ENCODE measurements at regions not wholly inside any gene's neighbourhood (a gene's known extent, or its start where the extent isn't known, plus 50 kb on each side); places are given as distances from the start of the nearest gene placed in this dataset.
A peak's percentile ranks its signal among the peaks of the same experiment; 100 is the strongest.

DNA sequence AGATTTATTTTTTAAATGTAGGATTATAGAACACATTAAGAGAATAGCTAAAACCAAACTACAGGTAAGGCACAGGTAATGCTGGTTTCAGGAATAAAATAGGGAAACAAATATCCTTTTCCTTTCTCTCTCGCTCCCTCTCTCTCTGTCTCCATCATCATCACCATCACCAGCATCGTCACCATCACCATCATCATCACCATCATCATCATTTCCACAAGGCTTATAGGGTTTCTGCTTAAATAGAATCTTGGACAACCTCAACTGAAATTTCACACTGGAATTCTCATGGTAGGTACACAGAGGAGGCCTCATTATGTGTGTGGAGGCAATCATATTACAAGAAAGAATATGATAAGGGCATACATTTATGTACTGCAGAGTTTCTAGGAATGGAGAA lies 823.6 kb downstream of the MAFB start:
- no peaks in the 10 kb centered on the region for H3K36me3 Mint-ChIP-seq (ENCODE audit: low read depth)
- H3K4me3 Mint-ChIP-seq = no peak overlapping the region
- H3K27ac Mint-ChIP-seq = no peak overlapping the region
- no peaks in the 10 kb centered on the region; the same call in 1 of the 2 replicates for H3K9me3 Mint-ChIP-seq
- TF ChIP-seq, protein P1, sequence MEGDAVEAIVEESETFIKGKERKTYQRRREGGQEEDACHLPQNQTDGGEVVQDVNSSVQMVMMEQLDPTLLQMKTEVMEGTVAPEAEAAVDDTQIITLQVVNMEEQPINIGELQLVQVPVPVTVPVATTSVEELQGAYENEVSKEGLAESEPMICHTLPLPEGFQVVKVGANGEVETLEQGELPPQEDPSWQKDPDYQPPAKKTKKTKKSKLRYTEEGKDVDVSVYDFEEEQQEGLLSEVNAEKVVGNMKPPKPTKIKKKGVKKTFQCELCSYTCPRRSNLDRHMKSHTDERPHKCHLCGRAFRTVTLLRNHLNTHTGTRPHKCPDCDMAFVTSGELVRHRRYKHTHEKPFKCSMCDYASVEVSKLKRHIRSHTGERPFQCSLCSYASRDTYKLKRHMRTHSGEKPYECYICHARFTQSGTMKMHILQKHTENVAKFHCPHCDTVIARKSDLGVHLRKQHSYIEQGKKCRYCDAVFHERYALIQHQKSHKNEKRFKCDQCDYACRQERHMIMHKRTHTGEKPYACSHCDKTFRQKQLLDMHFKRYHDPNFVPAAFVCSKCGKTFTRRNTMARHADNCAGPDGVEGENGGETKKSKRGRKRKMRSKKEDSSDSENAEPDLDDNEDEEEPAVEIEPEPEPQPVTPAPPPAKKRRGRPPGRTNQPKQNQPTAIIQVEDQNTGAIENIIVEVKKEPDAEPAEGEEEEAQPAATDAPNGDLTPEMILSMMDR (IDR thresholded peaks at IDR 0.05) = no peak
- no peaks in the 10 kb centered on the region for H3K4me1 Mint-ChIP-seq (ENCODE audit: low read depth)
- no peak for DNase-seq
- peaks cover 5% of the 10 kb centered on the region for H3K27me3 Mint-ChIP-seq (ENCODE audit: insufficient read depth)

DNA sequence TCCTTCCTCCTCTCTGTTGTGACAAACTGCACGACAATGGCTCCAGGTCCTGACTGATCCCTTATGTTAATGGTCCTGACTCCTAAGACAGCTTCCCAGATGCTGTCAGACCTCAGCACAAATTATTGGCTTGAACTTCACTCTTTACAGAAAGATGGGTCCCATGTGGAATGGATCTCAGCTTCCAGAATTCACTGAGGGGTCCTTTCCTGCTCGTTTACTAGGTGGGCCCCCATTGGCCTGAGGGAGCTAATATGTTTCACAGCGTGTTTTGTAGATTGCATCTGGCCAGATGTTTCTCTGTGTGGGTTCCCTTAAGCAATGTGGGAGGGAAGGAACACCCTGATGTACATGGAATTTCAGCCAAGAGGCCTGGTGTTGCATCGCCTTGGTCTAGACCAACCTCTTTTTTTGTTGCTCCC lies 826.6 kb downstream of the MAFB start:
- TF ChIP-seq, protein P1 (IDR thresholded peaks at IDR 0.05) = no peak
- Mint-ChIP-seq H3K4me3 (no peak overlapping the region), H3K27ac (no peak overlapping the region), H3K4me1 (ENCODE audit: low read depth) (no peaks in the 10 kb centered on the region), H3K9me3 (no peaks in the 10 kb centered on the region; the same call in 1 of the 2 replicates), H3K36me3 (ENCODE audit: low read depth) (no peaks in the 10 kb centered on the region), H3K27me3 (ENCODE audit: insufficient read depth) (peaks cover 5% of the 10 kb centered on the region)
- no peak for DNase-seq

DNA sequence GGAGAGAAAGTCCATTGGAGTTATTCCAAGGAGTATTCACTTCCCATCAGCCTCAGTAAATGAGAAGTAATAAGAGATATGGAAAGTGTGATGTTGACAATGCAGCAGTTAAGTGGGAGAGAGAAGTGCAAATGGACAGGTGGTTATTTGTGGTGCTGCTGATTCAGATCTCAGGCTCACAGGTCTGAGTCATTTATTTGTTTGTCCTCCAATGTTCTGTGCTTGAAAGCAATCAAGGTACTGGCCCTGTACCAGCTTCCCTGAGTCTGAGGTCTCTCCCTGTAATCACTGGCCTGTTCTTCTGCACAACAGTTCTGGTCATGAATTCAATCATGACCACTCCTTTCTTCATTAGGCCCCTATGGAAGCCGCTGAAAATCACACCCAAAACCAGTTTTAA lies 827.7 kb downstream of the MAFB start:
- no peak overlapping the region for H3K27ac Mint-ChIP-seq

DNA sequence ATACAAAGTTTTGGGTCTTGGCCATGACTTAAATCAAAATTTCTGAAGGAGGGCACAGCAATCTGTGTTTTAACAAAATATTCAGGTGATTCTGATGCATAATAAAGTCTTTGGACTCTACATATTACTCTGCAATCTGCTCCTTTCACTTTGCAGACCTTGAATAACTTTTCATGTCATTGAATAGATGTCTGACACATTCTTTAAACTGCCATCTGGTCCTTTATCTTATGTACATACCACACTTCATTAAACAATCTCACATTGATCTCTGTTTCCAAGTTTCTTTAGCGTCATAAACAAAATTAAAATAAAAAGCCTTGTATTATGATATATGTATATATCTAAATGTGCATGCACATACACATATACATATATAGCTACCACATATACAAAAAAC lies 831.2 kb downstream of the MAFB start:
- Mint-ChIP-seq H3K9me3 (no peaks in the 10 kb centered on the region; the same call in 1 of the 2 replicates), H3K27ac (no peak overlapping the region), H3K36me3 (ENCODE audit: low read depth) (no peaks in the 10 kb centered on the region), H3K4me3 (no peak overlapping the region), H3K4me1 (ENCODE audit: low read depth) (peaks cover 32% of the 10 kb centered on the region), H3K27me3 (ENCODE audit: insufficient read depth) (no peaks in the 10 kb centered on the region; the same call in 1 of the 2 replicates)
- DNase-seq = no peak
- TF ChIP-seq, protein P1 (IDR thresholded peaks at IDR 0.05) = no peak

More for the DNA sequence above, 827.7 kb downstream of the MAFB start:
- Mint-ChIP-seq H3K4me3 (no peak overlapping the region), H3K9me3 (no peaks in the 10 kb centered on the region; the same call in 1 of the 2 replicates), H3K27me3 (ENCODE audit: insufficient read depth) (peaks cover 5% of the 10 kb centered on the region), H3K4me1 (ENCODE audit: low read depth) (peaks cover 3% of the 10 kb centered on the region), H3K36me3 (ENCODE audit: low read depth) (no peaks in the 10 kb centered on the region)
- TF ChIP-seq, protein P1 (IDR thresholded peaks at IDR 0.05) = no peak
- no peak for DNase-seq

DNA sequence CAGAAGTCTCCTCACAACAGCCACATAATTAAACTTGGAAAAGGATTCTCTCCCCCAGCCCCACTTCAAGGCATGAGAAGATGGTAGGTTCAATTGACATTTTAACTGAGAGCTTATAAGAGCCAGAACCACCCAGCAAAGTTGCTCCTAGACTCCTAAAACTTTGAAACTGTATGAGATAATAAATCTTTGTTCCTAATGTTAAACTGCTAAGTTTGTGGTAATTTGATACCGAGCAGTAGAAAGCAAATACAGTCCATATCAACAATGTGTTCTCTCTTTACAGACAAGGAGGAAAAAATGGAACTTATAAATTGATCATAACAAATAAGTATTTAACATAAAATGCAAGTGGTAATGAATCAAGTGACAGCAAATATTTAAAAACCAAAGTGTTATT lies 831.8 kb downstream of the MAFB start:
- peaks cover 39% of the 10 kb centered on the region for H3K4me1 Mint-ChIP-seq (ENCODE audit: low read depth)
- H3K9me3 Mint-ChIP-seq = no peaks in the 10 kb centered on the region; the same call in 1 of the 2 replicates
- no peaks in the 10 kb centered on the region; the same call in 1 of the 2 replicates for H3K27me3 Mint-ChIP-seq (ENCODE audit: insufficient read depth)
- H3K27ac Mint-ChIP-seq = no peak overlapping the region
- H3K36me3 Mint-ChIP-seq (ENCODE audit: low read depth) = no peaks in the 10 kb centered on the region
- DNase-seq = no peak
- TF ChIP-seq, protein P1 (IDR thresholded peaks at IDR 0.05) = no peak
- no peak overlapping the region for H3K4me3 Mint-ChIP-seq

DNA sequence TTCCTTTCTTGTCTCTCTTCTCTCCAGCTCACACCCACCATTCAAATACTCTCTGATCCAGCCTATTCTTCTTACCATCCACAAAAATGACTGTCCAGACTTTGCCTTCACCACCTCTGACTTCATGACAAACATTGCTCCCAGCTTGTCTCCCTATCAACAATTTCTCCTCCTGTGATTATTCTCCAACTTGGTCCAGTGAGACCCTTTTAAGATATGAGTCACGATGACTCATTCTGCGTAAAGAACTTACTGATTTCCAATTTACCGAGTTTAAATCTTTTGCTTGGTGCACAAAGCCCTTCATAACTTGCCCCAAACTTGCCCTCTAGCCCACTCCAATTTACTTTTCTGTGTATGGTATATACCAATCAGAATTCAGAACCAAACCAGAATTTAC lies 833.2 kb downstream of the MAFB start:
- Mint-ChIP-seq H3K9me3 (no peaks in the 10 kb centered on the region; the same call in 1 of the 2 replicates), H3K4me3 (no peak overlapping the region), H3K27me3 (ENCODE audit: insufficient read depth) (no peaks in the 10 kb centered on the region; the same call in 1 of the 2 replicates), H3K36me3 (ENCODE audit: low read depth) (no peaks in the 10 kb centered on the region), H3K27ac (peak overlapping the region; percentile 3; the same call in 1 of the 2 replicates), H3K4me1 (ENCODE audit: low read depth) (peaks cover 53% of the 10 kb centered on the region)
- TF ChIP-seq, protein P1 (IDR thresholded peaks at IDR 0.05) = no peak
- no peak for DNase-seq
